Esophagus squamous epithelium (tissue), 4 donors: ENCODE measurements at regions not wholly inside any gene's neighbourhood (a gene's known extent, or its start where the extent isn't known, plus 50 kb on each side); places are given as distances from the start of the nearest gene placed in this dataset.

Experiments used
- POLR2A ChIP-seq, 4 donors: fragments of 450-650 bp; IDR thresholded peaks; one replicate each; pipeline ENCODE4 v1.6.1; 2017; ENCODE audit warnings: antibody characterized with exemption in 4 of 4, mild to moderate bottlenecking in 4 of 4, moderate library complexity in 3 of 4
- TF ChIP-seq, protein P1 (sequence below), 6 experiments: fragments of 450-650 bp in 4 of 6; fragments of 200-600 bp in 2 of 6; sonication (generic) in 2 of 6; IDR thresholded peaks; one replicate each; pipeline ENCODE4 v1.5.1; 2016 to 2019; ENCODE audit warnings: antibody characterized with exemption in 6 of 6, mild to moderate bottlenecking in 4 of 6, moderate library complexity in 4 of 6

DNA sequence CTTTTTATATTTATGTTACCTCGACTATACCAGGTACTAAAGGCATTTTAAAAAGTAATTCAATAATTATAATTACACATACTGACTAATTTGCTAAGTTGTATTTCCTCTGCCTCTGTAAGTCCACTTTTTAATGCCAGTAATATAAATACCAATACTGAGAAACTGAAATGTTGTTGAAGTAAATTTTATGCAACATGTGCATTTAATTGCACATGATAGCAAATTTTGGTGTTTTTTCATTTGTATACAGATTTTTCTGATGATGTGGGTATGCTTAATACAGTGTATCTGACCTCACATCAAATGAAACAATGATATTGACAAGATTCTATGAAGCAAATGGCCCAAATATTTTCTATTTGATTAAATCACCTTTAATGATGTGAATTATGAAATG lies 1531.6 kb downstream of the KCNT2 start:
- TF ChIP-seq, protein P1, sequence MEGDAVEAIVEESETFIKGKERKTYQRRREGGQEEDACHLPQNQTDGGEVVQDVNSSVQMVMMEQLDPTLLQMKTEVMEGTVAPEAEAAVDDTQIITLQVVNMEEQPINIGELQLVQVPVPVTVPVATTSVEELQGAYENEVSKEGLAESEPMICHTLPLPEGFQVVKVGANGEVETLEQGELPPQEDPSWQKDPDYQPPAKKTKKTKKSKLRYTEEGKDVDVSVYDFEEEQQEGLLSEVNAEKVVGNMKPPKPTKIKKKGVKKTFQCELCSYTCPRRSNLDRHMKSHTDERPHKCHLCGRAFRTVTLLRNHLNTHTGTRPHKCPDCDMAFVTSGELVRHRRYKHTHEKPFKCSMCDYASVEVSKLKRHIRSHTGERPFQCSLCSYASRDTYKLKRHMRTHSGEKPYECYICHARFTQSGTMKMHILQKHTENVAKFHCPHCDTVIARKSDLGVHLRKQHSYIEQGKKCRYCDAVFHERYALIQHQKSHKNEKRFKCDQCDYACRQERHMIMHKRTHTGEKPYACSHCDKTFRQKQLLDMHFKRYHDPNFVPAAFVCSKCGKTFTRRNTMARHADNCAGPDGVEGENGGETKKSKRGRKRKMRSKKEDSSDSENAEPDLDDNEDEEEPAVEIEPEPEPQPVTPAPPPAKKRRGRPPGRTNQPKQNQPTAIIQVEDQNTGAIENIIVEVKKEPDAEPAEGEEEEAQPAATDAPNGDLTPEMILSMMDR (IDR thresholded peaks at IDR 0.05), result no peak
- TF ChIP-seq POLR2A (IDR thresholded peaks at IDR 0.05), result no peak
